ENCODE measurements at regions not wholly inside any gene's neighbourhood (a gene's known extent, or its start where the extent isn't known, plus 50 kb on each side); places are given as distances from the start of the nearest gene placed in this dataset.

DNA sequence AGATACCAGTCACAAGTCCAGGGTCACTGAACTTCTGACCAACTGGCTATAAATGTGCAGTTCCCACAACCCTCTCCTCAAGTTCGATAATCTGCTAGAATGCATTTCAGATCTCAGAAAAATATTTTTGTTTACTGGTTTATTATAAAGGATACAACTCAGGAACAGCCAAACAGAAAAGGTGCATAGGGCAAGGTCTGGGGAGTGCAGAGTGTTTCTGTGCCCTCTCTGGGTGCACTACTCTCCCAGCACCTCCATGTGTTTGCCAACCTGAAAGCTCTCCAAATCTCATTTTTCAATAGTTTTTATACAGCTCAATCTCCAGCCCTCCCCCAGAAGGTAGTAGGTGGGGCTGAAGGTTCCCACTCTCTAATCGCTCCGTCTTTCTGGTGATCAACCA lies 85.2 kb downstream of the SKA1 start:
- H2BK120ac ChIP-seq (replicated peaks; ENCODE audit: low read depth, low read length), result no peak overlapping the region

More for the DNA sequence above, 85.2 kb downstream of the SKA1 start:
- no peak overlapping the region for H2AFZ ChIP-seq (ENCODE audit: low read length)
- no peak overlapping the region for H3K56ac ChIP-seq (replicated peaks; ENCODE audit: insufficient read length, low read depth, low read length)
- H2BK12ac ChIP-seq (ENCODE audit: low read depth, low read length), result no peak overlapping the region
- H3K23ac ChIP-seq (ENCODE audit: insufficient read length), result no peak overlapping the region
- H4K5ac ChIP-seq (ENCODE audit: insufficient read length, low read depth, low read length), result no peak overlapping the region
- H4K20me1 ChIP-seq (replicated peaks in 1 of 2; ENCODE audit: control insufficient read depth in 1 of 2, insufficient read depth in 2 of 2, low read length in 2 of 2), result no peaks in the 10 kb centered on the region
- WGBS, 2 experiments (ENCODE audit: extremely low coverage in 1 of 2, insufficient coverage in 1 of 2, insufficient read length in 1 of 2, insufficient replicate concordance in 2 of 2, low coverage in 1 of 2, low lambda C conversion rate in 2 of 2, missing lambda C conversion rate in 1 of 2), result 79% methylated on average over 3 of the region's 3 CpGs; no CpG with 5 or more reads in 1 of the 2 experiments
- ChIA-PET POLR2A (ENCODE audit: partially characterized antibody) (no interaction called here), CTCF (ENCODE audit: partially characterized antibody) (interaction anchor here (0.5 kb wide), 1 partner anchor 503 kb away, joined by 3 read pairs; no protein-coding TSS in a partner anchor)
- H3K79me1 ChIP-seq (ENCODE audit: low read depth, low read length), result no peaks in the 10 kb centered on the region
- H4K91ac ChIP-seq (replicated peaks; ENCODE audit: insufficient read length, low read length), result no peak overlapping the region
- no peak overlapping the region for H3K27ac ChIP-seq (ENCODE audit: low read depth, low read length)
- DNase-seq (ENCODE audit: low read depth in 1 of 2, low spot score in 2 of 2) (no peak), FAIRE-seq (no peak)
- no peaks in the 10 kb centered on the region for H3K9me3 ChIP-seq (ENCODE audit: insufficient read depth in 2 of 2, low read depth in 1 of 2, low read length in 1 of 2)
- H2BK15ac ChIP-seq (ENCODE audit: low read length), result no peak overlapping the region
- TF ChIP-seq, protein P1, sequence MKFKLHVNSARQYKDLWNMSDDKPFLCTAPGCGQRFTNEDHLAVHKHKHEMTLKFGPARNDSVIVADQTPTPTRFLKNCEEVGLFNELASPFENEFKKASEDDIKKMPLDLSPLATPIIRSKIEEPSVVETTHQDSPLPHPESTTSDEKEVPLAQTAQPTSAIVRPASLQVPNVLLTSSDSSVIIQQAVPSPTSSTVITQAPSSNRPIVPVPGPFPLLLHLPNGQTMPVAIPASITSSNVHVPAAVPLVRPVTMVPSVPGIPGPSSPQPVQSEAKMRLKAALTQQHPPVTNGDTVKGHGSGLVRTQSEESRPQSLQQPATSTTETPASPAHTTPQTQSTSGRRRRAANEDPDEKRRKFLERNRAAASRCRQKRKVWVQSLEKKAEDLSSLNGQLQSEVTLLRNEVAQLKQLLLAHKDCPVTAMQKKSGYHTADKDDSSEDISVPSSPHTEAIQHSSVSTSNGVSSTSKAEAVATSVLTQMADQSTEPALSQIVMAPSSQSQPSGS (IDR thresholded peaks at IDR 0.05; ENCODE audit: low read length), result no peak
- no peak for TF ChIP-seq KDM1A (IDR thresholded peaks at IDR 0.05; ENCODE audit: borderline replicate concordance, low read length)
- TF ChIP-seq SP2 (IDR thresholded peaks at IDR 0.05; ENCODE audit: low read length), result no peak
- no peak for TF ChIP-seq TEAD4 (IDR thresholded peaks at IDR 0.05; ENCODE audit: low read depth, low read length)
- TF ChIP-seq TBP (IDR thresholded peaks at IDR 0.05; ENCODE audit: low read depth, low read length), result no peak
- TF ChIP-seq SRF (IDR thresholded peaks at IDR 0.05; ENCODE audit: low read depth, low read length), result no peak
- TF ChIP-seq JUND (IDR thresholded peaks at IDR 0.05; ENCODE audit: low read length), result no peak
- no peak for TF ChIP-seq RAD21 (IDR thresholded peaks at IDR 0.05 in 1 of 2, conservative IDR thresholded peaks at IDR 0.05 in 1 of 2; ENCODE audit: low read depth in 2 of 2, low read length in 2 of 2)
- H3K79me2 ChIP-seq (ENCODE audit: control insufficient read depth in 1 of 2, insufficient read depth in 2 of 2, low read length in 2 of 2), result no peaks in the 10 kb centered on the region
- H3K36me3 ChIP-seq (ENCODE audit: control insufficient read depth in 2 of 4, insufficient read depth in 4 of 4, low read length in 3 of 4), result no peaks in the 10 kb centered on the region
- no peak overlapping the region for H4K8ac ChIP-seq (ENCODE audit: extremely low read depth, insufficient read depth, low read length)
- no peak overlapping the region for H3K4me2 ChIP-seq (ENCODE audit: insufficient read depth in 1 of 2, low read depth in 2 of 2, low read length in 2 of 2)
- no peak overlapping the region for H3K4ac ChIP-seq (replicated peaks; ENCODE audit: insufficient read length, low read depth, low read length)
- H3K4me3 ChIP-seq (ENCODE audit: extremely low read depth in 1 of 4, insufficient read depth in 2 of 4, low read depth in 3 of 4, low read length in 4 of 4), result no peak overlapping the region
- H3K9ac ChIP-seq (replicated peaks in 1 of 4; ENCODE audit: extremely low read depth in 1 of 4, low read depth in 3 of 4, low read length in 3 of 4), result no peak overlapping the region
- H2BK20ac ChIP-seq (ENCODE audit: low read length), result no peak overlapping the region
- no peaks in the 10 kb centered on the region for H3K23me2 ChIP-seq (ENCODE audit: low read depth, low read length)
- H3K4me1 ChIP-seq (replicated peaks in 1 of 4; ENCODE audit: control insufficient read depth in 3 of 4, insufficient read depth in 4 of 4, low read length in 3 of 4), result peaks cover 0 to 7% (median 0%) of the 10 kb centered on the region in 4 experiments; a peak in 2 of 7 replicates
- H2BK5ac ChIP-seq (ENCODE audit: low read depth, low read length), result no peak overlapping the region
- H3K18ac ChIP-seq (ENCODE audit: extremely low read depth, low read length), result no peak overlapping the region
- no peaks in the 10 kb centered on the region for H3K27me3 ChIP-seq (replicated peaks in 1 of 4; ENCODE audit: control insufficient read depth in 3 of 4, extremely low read depth in 1 of 4, insufficient read depth in 3 of 4, low read length in 3 of 4)
- no peak overlapping the region for H3K14ac ChIP-seq (ENCODE audit: insufficient read length)
- no peak overlapping the region for H2AK5ac ChIP-seq (ENCODE audit: low read depth, low read length)
